K562 (cell line): ENCODE measurements at regions not wholly inside any gene's neighbourhood (a gene's known extent, or its start where the extent isn't known, plus 50 kb on each side); places are given as distances from the start of the nearest gene placed in this dataset.
"Not testable (repeated sequence)": the region's sequence is repeated elsewhere in the genome, so short reads cannot be mapped to it uniquely, and the experiment has no call there.

Source experiments
- FOXM1 ChIP-seq, 2 experiments: fragments of 450-650 bp in 1 of 2; sonication (generic) in 1 of 2; formaldehyde crosslinking in 1 of 2; IDR thresholded peaks; 2 replicates each; pipeline versions ENCODE4 v1.6.1 to v1.9.0; 2017 to 2022; ENCODE audit warnings: low read depth in 2 of 2, mild to moderate bottlenecking in 2 of 2, missing genetic modification reagents in 1 of 2, moderate library complexity in 1 of 2
- POLR2A ChIP-seq: fragments of 450-650 bp; conservative IDR thresholded peaks from 2 replicates; pipeline ENCODE4 v1.6.1; 2016
- POLR2AphosphoS5 ChIP-seq: IDR thresholded peaks from 2 replicates; pipeline ENCODE4 v1.6.1; 2011; ENCODE audit warnings: mild to moderate bottlenecking, low read depth, low read length, moderate library complexity; ENCODE audit not compliant: control insufficient read depth, insufficient read depth

DNA sequence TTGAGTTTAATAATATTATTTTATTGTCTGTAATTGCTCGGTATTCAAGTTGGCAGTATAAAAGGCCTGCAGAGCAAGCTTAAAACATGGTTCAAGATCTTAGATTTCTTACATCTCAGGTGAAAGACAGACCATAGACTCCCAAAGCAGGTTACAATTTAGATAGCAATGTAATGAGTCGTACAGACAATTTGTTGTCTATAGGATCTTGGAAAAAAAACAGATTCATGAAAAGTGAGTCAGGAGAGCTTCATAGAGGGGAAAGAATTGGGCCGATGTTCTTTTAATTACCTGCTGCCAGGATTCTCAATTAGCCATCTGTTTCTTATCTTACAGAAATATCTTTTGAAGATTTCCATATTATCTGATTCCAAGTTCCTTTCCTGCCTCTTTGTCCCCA is 111.5 kb upstream of the IKBKE start:
- not testable (repeated sequence) for TF ChIP-seq POLR2A; FOXM1 (IDR thresholded peaks at IDR 0.05; ENCODE audit: low read depth); FOXM1 (CRISPR knock-in tag; IDR thresholded peaks at IDR 0.05; ENCODE audit: low read depth); POLR2AphosphoS5
